ENCODE measurements at regions not wholly inside any gene's neighbourhood (a gene's known extent, or its start where the extent isn't known, plus 50 kb on each side); places are given as distances from the start of the nearest gene placed in this dataset.

- WGBS, result 71% methylated on average over 1 of the region's 1 CpG
- H3K4me2 ChIP-seq (ENCODE audit: low read length, poor library complexity, severe bottlenecking), result peak overlapping the region; percentile 36
- H3K9me3 ChIP-seq (ENCODE audit: control insufficient read depth, low read length), result no peaks in the 10 kb centered on the region
- H3K79me1 ChIP-seq (replicated peaks; ENCODE audit: low read length, poor library complexity, severe bottlenecking), result no peaks in the 10 kb centered on the region
- no peak overlapping the region for H2BK5ac ChIP-seq (ENCODE audit: low read depth, low read length, poor library complexity, severe bottlenecking)
- peak overlapping the region; percentile 53 for H3K9ac ChIP-seq (ENCODE audit: low read length)
- no peak overlapping the region for H3K4me3 ChIP-seq (ENCODE audit: insufficient read depth in 1 of 2, low read depth in 1 of 2, low read length in 2 of 2)
- no peaks in the 10 kb centered on the region for H3K27me3 ChIP-seq (ENCODE audit: control insufficient read depth in 1 of 2, insufficient read depth in 1 of 2, low read length in 2 of 2)
- H3K23ac ChIP-seq (ENCODE audit: low read length in 2 of 2), result no peak overlapping the region
- H2AFZ ChIP-seq (ENCODE audit: low read depth, low read length), result no peak overlapping the region
- H4K91ac ChIP-seq (ENCODE audit: low read length), result no peak overlapping the region
- no peak overlapping the region for H3K27ac ChIP-seq (ENCODE audit: low read length, poor library complexity, severe bottlenecking)
- H2BK12ac ChIP-seq (ENCODE audit: low read length in 2 of 2), result no peak overlapping the region
- H3K14ac ChIP-seq (ENCODE audit: low read length in 2 of 2), result no peak overlapping the region
- no peak overlapping the region for H2AK5ac ChIP-seq (ENCODE audit: low read length, severe bottlenecking)
- peaks cover 12% of the 10 kb centered on the region for H3K4me1 ChIP-seq (ENCODE audit: control insufficient read depth, insufficient read depth, low read depth, low read length)
- no peak overlapping the region for H4K8ac ChIP-seq (ENCODE audit: low read length)
- no peak overlapping the region for H3K18ac ChIP-seq (ENCODE audit: low read depth in 1 of 2, low read length in 2 of 2)
- H2BK15ac ChIP-seq (ENCODE audit: low read depth, poor library complexity, severe bottlenecking), result no peak overlapping the region
- no peak overlapping the region for H3K4ac ChIP-seq (ENCODE audit: low read depth in 1 of 2, low read length in 2 of 2)
- DNase-seq, result peak; percentile 1
- no peak overlapping the region for H2BK120ac ChIP-seq (ENCODE audit: low read depth, low read length)
- H3K36me3 ChIP-seq (ENCODE audit: control insufficient read depth in 1 of 2, insufficient read depth in 2 of 2, low read depth in 1 of 2, low read length in 2 of 2), result no peaks in the 10 kb centered on the region
Measured at GRCh38 chr6:1481286-1481685, 91.9 kb downstream of the FOXF2 start.

GRCh38 chr6:1482381-1483166, 93.2 kb downstream of the FOXF2 start:
- Histone ChIP-seq H4K91ac (ENCODE audit: low read length) (no peak overlapping the region), H2BK120ac (ENCODE audit: low read depth, low read length) (no peak overlapping the region), H3K79me1 (replicated peaks; ENCODE audit: low read length, poor library complexity, severe bottlenecking) (no peaks in the 10 kb centered on the region), H3K9me3 (ENCODE audit: control insufficient read depth, low read length) (no peaks in the 10 kb centered on the region), H3K4ac (ENCODE audit: low read depth in 1 of 2, low read length in 2 of 2) (no peak overlapping the region), H2AK5ac (ENCODE audit: low read length, severe bottlenecking) (peak overlapping the region; percentile 16), H3K4me2 (ENCODE audit: low read length, poor library complexity, severe bottlenecking) (no peak overlapping the region), H4K8ac (ENCODE audit: low read length) (no peak overlapping the region), H3K36me3 (ENCODE audit: control insufficient read depth in 1 of 2, insufficient read depth in 2 of 2, low read depth in 1 of 2, low read length in 2 of 2) (no peaks in the 10 kb centered on the region), H2BK5ac (ENCODE audit: low read depth, low read length, poor library complexity, severe bottlenecking) (no peak overlapping the region), H2AFZ (ENCODE audit: low read depth, low read length) (no peak overlapping the region), H3K18ac (ENCODE audit: low read depth in 1 of 2, low read length in 2 of 2) (no peak overlapping the region), H2BK12ac (ENCODE audit: low read length in 2 of 2) (no peak overlapping the region), H3K4me3 (ENCODE audit: insufficient read depth in 1 of 2, low read depth in 1 of 2, low read length in 2 of 2) (no peak overlapping the region), H3K14ac (ENCODE audit: low read length in 2 of 2) (no peak overlapping the region), H3K23ac (ENCODE audit: low read length in 2 of 2) (no peak overlapping the region), H3K9ac (ENCODE audit: low read length) (peak overlapping the region; percentile 49), H2BK15ac (ENCODE audit: low read depth, poor library complexity, severe bottlenecking) (no peak overlapping the region), H3K27me3 (ENCODE audit: control insufficient read depth in 1 of 2, insufficient read depth in 1 of 2, low read length in 2 of 2) (no peaks in the 10 kb centered on the region), H3K27ac (ENCODE audit: low read length, poor library complexity, severe bottlenecking) (no peak overlapping the region), H3K4me1 (ENCODE audit: control insufficient read depth, insufficient read depth, low read depth, low read length) (peaks cover 12% of the 10 kb centered on the region)
- DNase-seq, result no peak
- 94% methylated on average over 9 of the region's 9 CpGs for WGBS

GRCh38 chr6:1485678-1486077, 96.3 kb downstream of the FOXF2 start:
- Histone ChIP-seq H3K23ac (ENCODE audit: low read length in 2 of 2) (no peak overlapping the region), H4K8ac (ENCODE audit: low read length) (no peak overlapping the region), H4K91ac (ENCODE audit: low read length) (no peak overlapping the region), H3K4me1 (ENCODE audit: control insufficient read depth, insufficient read depth, low read depth, low read length) (peaks cover 8% of the 10 kb centered on the region), H3K36me3 (ENCODE audit: control insufficient read depth in 1 of 2, insufficient read depth in 2 of 2, low read depth in 1 of 2, low read length in 2 of 2) (no peaks in the 10 kb centered on the region), H2BK5ac (ENCODE audit: low read depth, low read length, poor library complexity, severe bottlenecking) (no peak overlapping the region), H3K79me1 (replicated peaks; ENCODE audit: low read length, poor library complexity, severe bottlenecking) (no peaks in the 10 kb centered on the region), H3K4me3 (ENCODE audit: insufficient read depth in 1 of 2, low read depth in 1 of 2, low read length in 2 of 2) (no peak overlapping the region), H3K4ac (ENCODE audit: low read depth in 1 of 2, low read length in 2 of 2) (no peak overlapping the region), H2BK15ac (ENCODE audit: low read depth, poor library complexity, severe bottlenecking) (no peak overlapping the region), H2BK12ac (ENCODE audit: low read length in 2 of 2) (no peak overlapping the region), H3K9me3 (ENCODE audit: control insufficient read depth, low read length) (no peaks in the 10 kb centered on the region), H2AK5ac (ENCODE audit: low read length, severe bottlenecking) (no peak overlapping the region), H3K27me3 (ENCODE audit: control insufficient read depth in 1 of 2, insufficient read depth in 1 of 2, low read length in 2 of 2) (no peaks in the 10 kb centered on the region), H3K18ac (ENCODE audit: low read depth in 1 of 2, low read length in 2 of 2) (no peak overlapping the region), H3K27ac (ENCODE audit: low read length, poor library complexity, severe bottlenecking) (no peak overlapping the region), H2AFZ (ENCODE audit: low read depth, low read length) (no peak overlapping the region), H2BK120ac (ENCODE audit: low read depth, low read length) (no peak overlapping the region), H3K4me2 (ENCODE audit: low read length, poor library complexity, severe bottlenecking) (no peak overlapping the region), H3K14ac (ENCODE audit: low read length in 2 of 2) (no peak overlapping the region), H3K9ac (ENCODE audit: low read length) (peak overlapping the region; percentile 46)
- 14% methylated on average over 5 of the region's 5 CpGs for WGBS
- peak; percentile 38 for DNase-seq

GRCh38 chr6:1486387-1486786, 97.0 kb downstream of the FOXF2 start:
- H3K4ac ChIP-seq (ENCODE audit: low read depth in 1 of 2, low read length in 2 of 2), result no peak overlapping the region
- no peak overlapping the region for H3K14ac ChIP-seq (ENCODE audit: low read length in 2 of 2)
- H2AK5ac ChIP-seq (ENCODE audit: low read length, severe bottlenecking), result no peak overlapping the region
- no peak overlapping the region for H3K4me3 ChIP-seq (ENCODE audit: insufficient read depth in 1 of 2, low read depth in 1 of 2, low read length in 2 of 2)
- DNase-seq, result no peak
- H4K8ac ChIP-seq (ENCODE audit: low read length), result no peak overlapping the region
- H3K18ac ChIP-seq (ENCODE audit: low read depth in 1 of 2, low read length in 2 of 2), result no peak overlapping the region
- H2BK120ac ChIP-seq (ENCODE audit: low read depth, low read length), result no peak overlapping the region
- H3K27me3 ChIP-seq (ENCODE audit: control insufficient read depth in 1 of 2, insufficient read depth in 1 of 2, low read length in 2 of 2), result no peaks in the 10 kb centered on the region
- no peak overlapping the region for H2AFZ ChIP-seq (ENCODE audit: low read depth, low read length)
- no peak overlapping the region for H2BK12ac ChIP-seq (ENCODE audit: low read length in 2 of 2)
- H3K36me3 ChIP-seq (ENCODE audit: control insufficient read depth in 1 of 2, insufficient read depth in 2 of 2, low read depth in 1 of 2, low read length in 2 of 2), result no peaks in the 10 kb centered on the region
- H3K9ac ChIP-seq (ENCODE audit: low read length), result no peak overlapping the region
- no peak overlapping the region for H3K23ac ChIP-seq (ENCODE audit: low read length in 2 of 2)
- H3K4me1 ChIP-seq (ENCODE audit: control insufficient read depth, insufficient read depth, low read depth, low read length), result peaks cover 7% of the 10 kb centered on the region
- no peak overlapping the region for H3K27ac ChIP-seq (ENCODE audit: low read length, poor library complexity, severe bottlenecking)
- H2BK15ac ChIP-seq (ENCODE audit: low read depth, poor library complexity, severe bottlenecking), result no peak overlapping the region
- H3K9me3 ChIP-seq (ENCODE audit: control insufficient read depth, low read length), result no peaks in the 10 kb centered on the region
- WGBS, result 70% methylated on average over 1 of the region's 1 CpG
- no peak overlapping the region for H3K4me2 ChIP-seq (ENCODE audit: low read length, poor library complexity, severe bottlenecking)
- no peak overlapping the region for H2BK5ac ChIP-seq (ENCODE audit: low read depth, low read length, poor library complexity, severe bottlenecking)
- no peaks in the 10 kb centered on the region for H3K79me1 ChIP-seq (replicated peaks; ENCODE audit: low read length, poor library complexity, severe bottlenecking)
- no peak overlapping the region for H4K91ac ChIP-seq (ENCODE audit: low read length)

All from mesenchymal stem cell (in vitro differentiated cells and primary cell).